Heart right ventricle (tissue), 16 donors: ENCODE measurements at regions not wholly inside any gene's neighbourhood (a gene's known extent, or its start where the extent isn't known, plus 50 kb on each side); places are given as distances from the start of the nearest gene placed in this dataset.
A peak's percentile ranks its signal among the peaks of the same experiment; 100 is the strongest.
"Not testable (repeated sequence)": the region's sequence is repeated elsewhere in the genome, so short reads cannot be mapped to it uniquely, and the experiment has no call there.

ENCODE experiments used
- ATAC-seq, 8 donors: fragments of 200-7000 bp; cut with Tn5 transposase; one replicate each; pipeline ENCODE4 v1.9.1; 2020; ENCODE audit warnings: mild to moderate bottlenecking in 8 of 8, moderate library complexity in 8 of 8, moderate number of reproducible peaks in 1 of 8
- DNase-seq, 2 donors: peaks; one replicate each; pipeline ENCODE4 v3.0.0-alpha.2; 2020
- H3K27ac ChIP-seq, 10 donors: fragments of 200-600 bp; sonication (generic) in 2 of 10; one replicate each; pipeline versions ENCODE4 v1.5.0 to v1.8.0; 2020 to 2022; ENCODE audit warnings: mild to moderate bottlenecking in 3 of 10
- H3K27me3 ChIP-seq, 7 donors: fragments of 200-600 bp; one replicate each; pipeline ENCODE4 v1.8.0; 2021 to 2022; ENCODE audit warnings: mild to moderate bottlenecking in 2 of 7
- H3K36me3 ChIP-seq, 9 donors: fragments of 200-600 bp; sonication (generic) in 1 of 9; one replicate each; pipeline versions ENCODE4 v1.5.0 to v1.8.0; 2020 to 2022; ENCODE audit warnings: mild to moderate bottlenecking in 2 of 9
- H3K4me1 ChIP-seq, 9 donors: fragments of 200-600 bp; sonication (generic) in 1 of 9; one replicate each; pipeline versions ENCODE4 v1.5.0 to v1.8.0; 2020 to 2022; ENCODE audit warnings: mild to moderate bottlenecking in 4 of 9
- H3K4me3 ChIP-seq, 10 donors: fragments of 200-600 bp; sonication (generic) in 2 of 10; one replicate each; pipeline versions ENCODE4 v1.5.0 to v1.8.0; 2020 to 2022; ENCODE audit warnings: mild to moderate bottlenecking in 7 of 10, moderate library complexity in 2 of 10
- H3K9me3 ChIP-seq, 11 donors: fragments of 200-600 bp in 10 of 11; sonication (generic) in 2 of 11; one replicate each; pipeline versions ENCODE4 v1.5.0 to v1.8.0; 2013 to 2022; ENCODE audit warnings: mild to moderate bottlenecking in 2 of 11, control low read depth in 1 of 11, moderate library complexity in 1 of 11
- WGBS, 2 donors: extraction: QIAGEN DNeasy Blood & Tissue Kit; methylation state at CpG; one replicate each; pipeline ENCODE4 v1.1.7; 2013; ENCODE audit warnings: inconsistent platforms in 1 of 2; 5-methylcytosine and 5-hydroxymethylcytosine counted together
- intact Hi-C, 10 donors: fragments of 100-400 bp; cut with DNase I; formaldehyde crosslinking; loops; one replicate each; pipeline versions ENCODE4 v1.11.1 to v1.14.2; 2022
- TF ChIP-seq, protein P1 (sequence below), 9 donors: fragments of 200-600 bp; sonication (generic) in 2 of 9; IDR thresholded peaks; one replicate each; pipeline versions ENCODE4 v1.5.0 to v1.8.0; 2021 to 2022; ENCODE audit warnings: antibody characterized with exemption in 9 of 9, mild to moderate bottlenecking in 5 of 9, moderate library complexity in 1 of 9
- donor health status: Arrhythmogenic right ventricular cardiomyopathy.
- donor health status: ischemic (EF 13 %, LVEDD 7.1; RV severe dilation, severe dysfunction).
- donor health status: healthy with polysubstance abuse.
- donor health status: DM: no; HTN: yes; CAD: no.
- donor health status: DM: no; HTN: no; CAD: no.
- donor health status: ischemic (EF 25% LVEDD 6.9; RV normal size, moderate dysfunction).
- donor health status: ischemic (EF 25% LVEDD 5.7; RV mildly dilated, moderate dysfunction).
- donor health status: healthy.
- donor health status: DM: yes; HTN: yes; CAD: no.
- donor health status: Ischemic cardiomyopathy.
- donor health status: ischemic (EF 35%, LVEDD 5.7; RV mildly dilated, moderate dysfunction).
- donor health status: nonischemic (EF 11% LVEDD 7.7; RV severe dilation, severe dysfunction).
- donor health status: DM: yes; HTN: yes; CAD: no.
- donor health status: PGD.
- donor health status: ischemic (EF 29% LVEDD 5.4; RV normal size, mild dysfunction).
- donor health status: nonischemic (EF 23%, LVEDD 6.1; RV moderate dilation, normal function).

DNA sequence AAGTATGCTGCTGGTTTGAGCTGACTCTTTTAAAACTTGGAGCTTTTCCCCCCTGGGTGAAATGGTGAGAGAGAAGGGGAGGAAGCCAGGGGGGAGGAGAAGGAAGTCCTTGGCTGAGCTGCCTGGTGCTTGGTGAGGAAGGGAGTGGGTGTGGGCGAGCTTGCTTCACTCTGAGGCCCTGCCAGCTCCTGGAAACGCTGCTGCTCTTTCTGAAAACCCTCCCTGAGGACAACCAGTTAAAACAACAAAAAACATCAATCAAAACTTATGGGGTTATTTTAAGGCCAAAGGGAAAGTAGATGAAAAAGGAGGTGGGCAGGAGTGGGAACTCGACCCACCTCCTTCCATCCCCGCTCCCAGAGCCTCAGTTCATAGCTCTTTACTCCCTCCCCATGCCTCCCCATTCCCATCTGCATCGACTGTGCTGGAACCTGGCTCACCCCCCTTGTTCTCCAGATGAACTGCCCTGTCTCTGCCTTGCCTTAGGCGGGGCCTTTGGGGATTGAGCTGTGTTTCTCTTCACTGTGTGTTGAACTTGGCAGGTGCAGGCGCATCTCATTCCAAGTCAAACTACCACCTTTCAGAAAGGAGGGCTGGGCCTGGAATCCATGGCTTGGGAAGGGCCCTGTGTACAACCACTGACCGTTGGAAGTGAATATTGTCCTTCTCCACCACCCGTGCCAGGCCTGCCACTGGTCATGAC is 166.1 kb downstream of the ZNF621 start:
- intact Hi-C loops: loop anchor here in 2 of 10 donors (10.0 kb wide), 2 partner anchors 94 to 106 kb away; no protein-coding TSS in a partner anchor
- ATAC-seq (peak; percentile 83 to 95 (median 86)), DNase-seq (peak; percentile 77 to 79)
- WGBS, 2 donors: 40 to 52% methylated on average over 9 of the region's 9 CpGs
- TF ChIP-seq, protein P1, sequence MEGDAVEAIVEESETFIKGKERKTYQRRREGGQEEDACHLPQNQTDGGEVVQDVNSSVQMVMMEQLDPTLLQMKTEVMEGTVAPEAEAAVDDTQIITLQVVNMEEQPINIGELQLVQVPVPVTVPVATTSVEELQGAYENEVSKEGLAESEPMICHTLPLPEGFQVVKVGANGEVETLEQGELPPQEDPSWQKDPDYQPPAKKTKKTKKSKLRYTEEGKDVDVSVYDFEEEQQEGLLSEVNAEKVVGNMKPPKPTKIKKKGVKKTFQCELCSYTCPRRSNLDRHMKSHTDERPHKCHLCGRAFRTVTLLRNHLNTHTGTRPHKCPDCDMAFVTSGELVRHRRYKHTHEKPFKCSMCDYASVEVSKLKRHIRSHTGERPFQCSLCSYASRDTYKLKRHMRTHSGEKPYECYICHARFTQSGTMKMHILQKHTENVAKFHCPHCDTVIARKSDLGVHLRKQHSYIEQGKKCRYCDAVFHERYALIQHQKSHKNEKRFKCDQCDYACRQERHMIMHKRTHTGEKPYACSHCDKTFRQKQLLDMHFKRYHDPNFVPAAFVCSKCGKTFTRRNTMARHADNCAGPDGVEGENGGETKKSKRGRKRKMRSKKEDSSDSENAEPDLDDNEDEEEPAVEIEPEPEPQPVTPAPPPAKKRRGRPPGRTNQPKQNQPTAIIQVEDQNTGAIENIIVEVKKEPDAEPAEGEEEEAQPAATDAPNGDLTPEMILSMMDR (IDR thresholded peaks at IDR 0.05): no peak
- Histone ChIP-seq H3K27ac (peak overlapping the region in 9 of 10 donors; percentile 24 to 80 (median 61)), H3K27me3 (no peaks in the 10 kb centered on the region), H3K4me3 (no peak overlapping the region), H3K36me3 (no peaks in the 10 kb centered on the region), H3K9me3 (no peaks in the 10 kb centered on the region), H3K4me1 (peaks cover 6 to 60% (median 47%) of the 10 kb centered on the region in 9 donors)

- H3K27ac ChIP-seq: peak overlapping the region in 9 of 10 donors; percentile 24 to 80 (median 61)
- H3K4me1 ChIP-seq: peaks cover 6 to 65% (median 52%) of the 10 kb centered on the region in 9 donors
- intact Hi-C loops: loop anchor here in 2 of 10 donors (10.0 kb wide), 2 partner anchors 93 to 107 kb away; no protein-coding TSS in a partner anchor
Observed at GRCh38 chr3:40691452-40691861, 166.7 kb downstream of the ZNF621 start.

DNA sequence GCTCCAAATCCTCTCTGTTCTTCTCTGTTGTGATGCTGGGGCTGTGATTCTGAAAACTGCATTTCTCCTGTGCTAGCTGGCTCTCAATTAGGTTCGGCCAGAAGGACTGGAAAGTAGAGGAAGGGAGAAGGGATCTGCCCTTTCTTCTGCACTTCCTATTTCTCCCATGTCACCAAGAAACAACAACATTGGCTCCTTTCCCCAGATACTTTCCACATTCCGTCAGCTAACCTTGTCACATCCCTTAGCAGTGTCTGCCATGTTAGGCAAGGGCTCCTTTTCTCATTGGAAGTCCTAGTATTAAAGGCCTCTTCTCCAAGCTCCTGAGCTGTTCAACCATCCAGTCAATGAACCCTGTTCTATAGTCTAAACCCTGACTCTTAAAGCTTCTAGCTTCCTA is 171.1 kb downstream of the ZNF621 start:
- Histone ChIP-seq H3K9me3 (no peaks in the 10 kb centered on the region), H3K4me1 (peaks cover under 1 to 55% (median 45%) of the 10 kb centered on the region in 9 donors), H3K27me3 (no peaks in the 10 kb centered on the region), H3K36me3 (no peaks in the 10 kb centered on the region), H3K4me3 (no peak overlapping the region), H3K27ac (peak overlapping the region in 5 of 10 donors; percentile 4 to 52 (median 28))
- TF ChIP-seq, protein P1 (IDR thresholded peaks at IDR 0.05): no peak
- ATAC-seq (peak in 4 of 8 donors; percentile 28 to 51 (median 42)), DNase-seq (no peak)
- 26 to 58% methylated on average over 2 of the region's 2 CpGs for WGBS, 2 donors
- intact Hi-C loops: loop anchor here in 3 of 10 donors (2.0 to 10.0 kb wide), 3 partner anchors 85 to 111 kb away; no protein-coding TSS in a partner anchor

More at GRCh38 chr3:40691452-40691861, 166.7 kb downstream of the ZNF621 start:
- Histone ChIP-seq H3K27me3 (no peaks in the 10 kb centered on the region), H3K4me3 (no peak overlapping the region), H3K36me3 (no peaks in the 10 kb centered on the region), H3K9me3 (no peaks in the 10 kb centered on the region)
- DNase-seq: peak in 1 of 2 donors; percentile 30
- ATAC-seq: peak in 6 of 8 donors; percentile 30 to 57 (median 33)
- WGBS, 2 donors: 69 to 75% methylated on average over 4 of the region's 4 CpGs
- TF ChIP-seq, protein P1 (IDR thresholded peaks at IDR 0.05): no peak

DNA sequence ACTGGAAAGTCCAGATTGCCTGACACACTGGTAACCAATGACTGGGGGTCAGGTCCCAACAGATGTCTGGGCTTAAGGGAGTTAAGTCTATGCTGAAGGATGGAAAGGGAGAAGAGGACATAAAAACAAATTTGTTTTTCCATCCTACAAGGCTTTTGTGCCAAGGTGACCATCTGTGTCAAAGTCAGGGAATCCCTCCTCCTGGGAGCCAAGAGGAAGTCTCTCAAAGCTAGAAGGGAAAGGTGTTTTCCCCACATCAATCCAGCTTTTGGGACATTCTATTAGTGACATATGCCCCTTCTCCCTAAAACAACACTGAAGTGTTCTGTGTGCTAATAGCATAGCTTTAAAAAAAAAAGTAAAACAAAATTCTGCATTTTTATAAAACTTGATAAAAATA is 173.9 kb downstream of the ZNF621 start:
- Histone ChIP-seq H3K4me1 (peaks cover 0 to 32% (median 26%) of the 10 kb centered on the region in 9 donors), H3K9me3 (peaks cover 0 to 15% (median 0%) of the 10 kb centered on the region in 11 donors)
- not testable (repeated sequence) for H3K27me3 ChIP-seq, H3K36me3 ChIP-seq, H3K27ac ChIP-seq, DNase-seq, ATAC-seq, H3K4me3 ChIP-seq
- intact Hi-C loops: loop anchor here in 2 of 10 donors (10.0 kb wide), 2 partner anchors 86 to 114 kb away; no protein-coding TSS in a partner anchor
